Fibroblast of peridontal ligament (primary cell): ENCODE measurements at regions not wholly inside any gene's neighbourhood (a gene's known extent, or its start where the extent isn't known, plus 50 kb on each side); places are given as distances from the start of the nearest gene placed in this dataset.
"Not testable (repeated sequence)": the region's sequence is repeated elsewhere in the genome, so short reads cannot be mapped to it uniquely, and the experiment has no call there.

ENCODE experiments used
- DNase-seq: peaks from one replicate; pipeline ENCODE4 v3.0.0-alpha.2; 2010; ENCODE audit errors: extremely low read depth

- not testable (repeated sequence) for DNase-seq
These were observed 71.5 kb downstream of the WSB1 start for GRCh38 chr17:27365329-27365945.

GRCh38 chr17:27366437-27366836 is 72.5 kb downstream of the WSB1 start:
- no peak for DNase-seq

- no peak for DNase-seq
These were observed 73.4 kb downstream of the WSB1 start for GRCh38 chr17:27367121-27367981.

GRCh38 chr17:27368151-27368795 is 74.4 kb downstream of the WSB1 start:
- no peak for DNase-seq

- DNase-seq = no peak
These were observed 75.1 kb downstream of the WSB1 start for GRCh38 chr17:27368980-27369379.

- DNase-seq = no peak
These were observed 76.9 kb downstream of the WSB1 start for GRCh38 chr17:27370776-27371175.

- not testable (repeated sequence) for DNase-seq
These were observed 79.8 kb downstream of the WSB1 start for GRCh38 chr17:27373695-27374094.

GRCh38 chr17:27376637-27377547 is 79.4 kb upstream of the KSR1 start:
- no peak for DNase-seq

GRCh38 chr17:27378482-27379175 is 77.6 kb upstream of the KSR1 start:
- DNase-seq = no peak

GRCh38 chr17:27379888-27380533 is 76.2 kb upstream of the KSR1 start:
- peak; percentile 30 for DNase-seq

- DNase-seq = no peak
These were observed 75.7 kb upstream of the KSR1 start for GRCh38 chr17:27380551-27380950.

- DNase-seq = no peak
These were observed 75.2 kb upstream of the KSR1 start for GRCh38 chr17:27381007-27381501.

- DNase-seq = no peak
These were observed 74.2 kb upstream of the KSR1 start for GRCh38 chr17:27382025-27382424.

GRCh38 chr17:27384261-27384701 is 72.0 kb upstream of the KSR1 start:
- peak; percentile 87 for DNase-seq

GRCh38 chr17:27384726-27385125 is 71.5 kb upstream of the KSR1 start:
- DNase-seq = peak; percentile 41

- no peak for DNase-seq
These were observed 70.6 kb upstream of the KSR1 start for GRCh38 chr17:27385626-27386025.

GRCh38 chr17:27386206-27387075 is 69.8 kb upstream of the KSR1 start:
- no peak for DNase-seq

- DNase-seq = no peak
These were observed 66.6 kb upstream of the KSR1 start for GRCh38 chr17:27389542-27390140.

- no peak for DNase-seq
These were observed 65.7 kb upstream of the KSR1 start for GRCh38 chr17:27390540-27390939.
